ENCODE measurements at regions not wholly inside any gene's neighbourhood (a gene's known extent, or its start where the extent isn't known, plus 50 kb on each side); places are given as distances from the start of the nearest gene placed in this dataset.
"Not testable (repeated sequence)": the region's sequence is repeated elsewhere in the genome, so short reads cannot be mapped to it uniquely, and the experiment has no call there.

- DNase-seq, result no peak
Observed at GRCh38 chr4:1522606-1523005, 116.4 kb upstream of the NKX1-1 start.

GRCh38 chr4:1521821-1522361, 115.6 kb upstream of the NKX1-1 start:
- no peak for DNase-seq

- DNase-seq, result not testable (repeated sequence)
Observed at GRCh38 chr4:1520795-1521576, 114.7 kb upstream of the NKX1-1 start.

- DNase-seq, result no peak
Observed at GRCh38 chr4:1519787-1520661, 113.8 kb upstream of the NKX1-1 start.

GRCh38 chr4:1518997-1519700, 112.9 kb upstream of the NKX1-1 start:
- DNase-seq, result no peak

GRCh38 chr4:1517592-1518411, 111.6 kb upstream of the NKX1-1 start:
- no peak for DNase-seq

GRCh38 chr4:1516881-1517480, 110.7 kb upstream of the NKX1-1 start:
- no peak for DNase-seq

- DNase-seq, result no peak
Observed at GRCh38 chr4:1516261-1516660, 110.0 kb upstream of the NKX1-1 start.

- DNase-seq, result no peak
Observed at GRCh38 chr4:1515763-1516162, 109.5 kb upstream of the NKX1-1 start.

- no peak for DNase-seq
Observed at GRCh38 chr4:1515156-1515555, 108.9 kb upstream of the NKX1-1 start.

- no peak for DNase-seq
Observed at GRCh38 chr4:1514612-1515011, 108.4 kb upstream of the NKX1-1 start.

- no peak for DNase-seq
Observed at GRCh38 chr4:1513936-1514483, 107.8 kb upstream of the NKX1-1 start.

GRCh38 chr4:1512738-1513660, 106.8 kb upstream of the NKX1-1 start:
- no peak for DNase-seq

- DNase-seq, result no peak
Observed at GRCh38 chr4:1512051-1512737, 106.0 kb upstream of the NKX1-1 start.

- DNase-seq, result no peak
Observed at GRCh38 chr4:1511441-1512041, 105.3 kb upstream of the NKX1-1 start.

GRCh38 chr4:1510931-1511330, 104.7 kb upstream of the NKX1-1 start:
- DNase-seq, result no peak

GRCh38 chr4:1509366-1509765, 103.1 kb upstream of the NKX1-1 start:
- DNase-seq, result no peak

- no peak for DNase-seq
Observed at GRCh38 chr4:1508161-1509160, 102.2 kb upstream of the NKX1-1 start.
